ENCODE measurements at regions not wholly inside any gene's neighbourhood (a gene's known extent, or its start where the extent isn't known, plus 50 kb on each side); places are given as distances from the start of the nearest gene placed in this dataset.

- TF ChIP-seq HMG20A (CRISPR knock-in tag; IDR thresholded peaks at IDR 0.05; ENCODE audit: borderline replicate concordance) (peak; percentile 78), ZNF407 (CRISPR knock-in tag; IDR thresholded peaks at IDR 0.05; ENCODE audit: not compliant biosample characterization) (no peak), NPAS2 (CRISPR knock-in tag; IDR thresholded peaks at IDR 0.05; ENCODE audit: borderline replicate concordance) (no peak), ZKSCAN1 (IDR thresholded peaks at IDR 0.05; ENCODE audit: low read length) (no peak), DBP (CRISPR knock-in tag; IDR thresholded peaks at IDR 0.05; ENCODE audit: not compliant biosample characterization) (no peak), ATF4 (CRISPR knock-in tag; IDR thresholded peaks at IDR 0.05) (peak in 1 of 2 experiments; percentile 82; a peak in 2 of 4 replicates), JUND (CRISPR knock-in tag; IDR thresholded peaks at IDR 0.05) (peak; percentile 78), SAFB2 (CRISPR knock-in tag; IDR thresholded peaks at IDR 0.05; ENCODE audit: borderline replicate concordance, low read depth) (no peak), FOXA3 (CRISPR knock-in tag; IDR thresholded peaks at IDR 0.05) (peak; percentile 82), USF2 (IDR thresholded peaks at IDR 0.05; ENCODE audit: low read depth, low read length) (no peak), USF2 (CRISPR knock-in tag; IDR thresholded peaks at IDR 0.05; ENCODE audit: borderline replicate concordance) (no peak), SOX5 (CRISPR knock-in tag; IDR thresholded peaks at IDR 0.05; ENCODE audit: borderline replicate concordance) (peak; percentile 80; the same call in 1 of the 2 replicates), CENPBD1 (CRISPR knock-in tag; IDR thresholded peaks at IDR 0.05; ENCODE audit: borderline replicate concordance, low read depth) (no peak), ZEB1 (IDR thresholded peaks at IDR 0.05; ENCODE audit: insufficient replicate concordance, low read depth) (no peak), ELF4 (CRISPR knock-in tag; IDR thresholded peaks at IDR 0.05; ENCODE audit: borderline replicate concordance) (no peak), MXD1 (CRISPR knock-in tag; IDR thresholded peaks at IDR 0.05) (no peak), POLR2AphosphoS2 (IDR thresholded peaks at IDR 0.05; ENCODE audit: low read depth, low read length) (no peak), CEBPG (CRISPR knock-in tag; IDR thresholded peaks at IDR 0.05) (peak; percentile 82)
Measured at GRCh38 chr3:32630266-32630665, 54.7 kb upstream of the CNOT10 start (continued).

All from HepG2 (cell line).